HG03139 (cell line): ENCODE measurements at regions not wholly inside any gene's neighbourhood (a gene's known extent, or its start where the extent isn't known, plus 50 kb on each side); places are given as distances from the start of the nearest gene placed in this dataset.

Source experiments
- ATAC-seq: cut with Tn5 transposase; IDR thresholded peaks from one replicate; pipeline ENCODE4 v1.9.1; 2021; ENCODE audit not compliant: unreplicated experiment

- no peak for ATAC-seq
Measured at GRCh38 chr10:129021594-129022304, 445.3 kb upstream of the MGMT start.

- ATAC-seq, result no peak
Measured at GRCh38 chr10:129023082-129023481, 444.0 kb upstream of the MGMT start.

GRCh38 chr10:129024046-129024445 is 443.0 kb upstream of the MGMT start:
- no peak for ATAC-seq

- ATAC-seq, result no peak
Measured at GRCh38 chr10:129025787-129026186, 441.3 kb upstream of the MGMT start.

- ATAC-seq, result no peak
Measured at GRCh38 chr10:129027906-129028305, 439.1 kb upstream of the MGMT start.

- ATAC-seq, result no peak
Measured at GRCh38 chr10:129028451-129028850, 438.6 kb upstream of the MGMT start.

- ATAC-seq, result no peak
Measured at GRCh38 chr10:129029051-129029450, 438.0 kb upstream of the MGMT start.

- ATAC-seq, result no peak
Measured at GRCh38 chr10:129029851-129030602, 437.0 kb upstream of the MGMT start.

- ATAC-seq, result no peak
Measured at GRCh38 chr10:129030603-129030895, 436.5 kb upstream of the MGMT start.

- peak; percentile 76 for ATAC-seq
Measured at GRCh38 chr10:129030996-129031843, 435.8 kb upstream of the MGMT start.

- no peak for ATAC-seq
Measured at GRCh38 chr10:129031844-129032150, 435.2 kb upstream of the MGMT start.

- no peak for ATAC-seq
Measured at GRCh38 chr10:129032372-129033313, 434.4 kb upstream of the MGMT start.

GRCh38 chr10:129033340-129033739 is 433.7 kb upstream of the MGMT start:
- no peak for ATAC-seq

- ATAC-seq, result no peak
Measured at GRCh38 chr10:129033790-129034272, 433.2 kb upstream of the MGMT start.

- ATAC-seq, result no peak
Measured at GRCh38 chr10:129035052-129035827, 431.8 kb upstream of the MGMT start.

- ATAC-seq, result no peak
Measured at GRCh38 chr10:129038522-129038921, 428.5 kb upstream of the MGMT start.

GRCh38 chr10:129039406-129040370 is 427.4 kb upstream of the MGMT start:
- no peak for ATAC-seq

- no peak for ATAC-seq
Measured at GRCh38 chr10:129040377-129040776, 426.7 kb upstream of the MGMT start.

GRCh38 chr10:129041916-129042315 is 425.1 kb upstream of the MGMT start:
- no peak for ATAC-seq
